Brain microvascular endothelial cell (primary cell): ENCODE measurements at regions not wholly inside any gene's neighbourhood (a gene's known extent, or its start where the extent isn't known, plus 50 kb on each side); places are given as distances from the start of the nearest gene placed in this dataset.

Source experiments
- DNase-seq: peaks from one replicate; pipeline ENCODE4 v3.0.0-alpha.2; 2020
- H3K27ac ChIP-seq: fragments of 250-450 bp; sonication (Bioruptor Pico); 2 replicates; pipeline ENCODE4 v1.5.1; 2020; ENCODE audit warnings: mild to moderate bottlenecking, moderate library complexity
- H3K27me3 ChIP-seq: fragments of 250-450 bp; sonication (Bioruptor Pico); replicated peaks from 2 replicates; pipeline ENCODE4 v1.5.1; 2020; ENCODE audit warnings: mild to moderate bottlenecking
- H3K36me3 ChIP-seq: fragments of 250-450 bp; sonication (Bioruptor Pico); replicated peaks from 2 replicates; pipeline ENCODE4 v1.5.1; 2020; ENCODE audit warnings: mild to moderate bottlenecking
- H3K4me3 ChIP-seq: 2 replicates; pipeline ENCODE4 v1.5.1; 2011; ENCODE audit warnings: low read depth, mild to moderate bottlenecking, control low read depth, low read length, moderate library complexity
- in situ Hi-C: cut with HindIII; loops from 2 replicates; pipeline ENCODE4 v1.10.0; 2017; ENCODE audit warnings: low sequenced_read_pairs, low pct_ligation_motif_present
- TF ChIP-seq, protein P1 (sequence below): IDR thresholded peaks from 2 replicates; pipeline ENCODE4 v1.5.1; 2011; ENCODE audit warnings: low read depth, mild to moderate bottlenecking, moderate library complexity, low read length, control low read depth, inconsistent platforms; ENCODE audit errors: missing control alignments

DNA sequence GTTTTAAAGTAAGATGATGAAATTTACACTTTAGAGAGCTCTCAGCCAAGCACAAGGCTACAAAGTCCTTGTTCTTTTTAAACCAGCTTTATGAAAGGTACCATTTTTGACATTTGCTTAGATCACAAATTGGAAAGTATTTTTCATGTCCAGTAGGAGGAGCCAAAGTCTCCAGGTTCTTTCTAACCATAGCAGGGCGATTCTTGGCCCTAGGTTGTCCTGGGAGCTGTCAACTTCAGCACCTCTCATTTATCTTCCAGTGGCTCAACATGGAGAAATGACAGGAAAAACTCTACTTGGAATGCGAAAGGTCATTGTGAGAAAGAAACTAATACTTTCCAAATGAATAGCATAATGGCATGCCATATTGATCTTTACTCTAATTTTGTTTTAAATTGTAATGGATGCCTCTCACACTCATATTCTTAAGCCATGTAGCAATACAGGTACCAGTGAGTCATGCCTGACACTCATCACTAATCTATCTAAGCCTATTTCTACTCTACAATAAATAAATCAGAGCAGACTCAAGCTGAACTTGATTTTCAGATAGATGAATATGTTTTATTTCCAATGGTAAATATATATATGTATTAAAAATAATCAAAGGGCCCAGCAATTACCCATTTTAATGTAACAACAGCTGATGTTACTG is 919.1 kb upstream of the EEF2KMT start:
- DNase-seq = peak; percentile 37
- TF ChIP-seq, protein P1, sequence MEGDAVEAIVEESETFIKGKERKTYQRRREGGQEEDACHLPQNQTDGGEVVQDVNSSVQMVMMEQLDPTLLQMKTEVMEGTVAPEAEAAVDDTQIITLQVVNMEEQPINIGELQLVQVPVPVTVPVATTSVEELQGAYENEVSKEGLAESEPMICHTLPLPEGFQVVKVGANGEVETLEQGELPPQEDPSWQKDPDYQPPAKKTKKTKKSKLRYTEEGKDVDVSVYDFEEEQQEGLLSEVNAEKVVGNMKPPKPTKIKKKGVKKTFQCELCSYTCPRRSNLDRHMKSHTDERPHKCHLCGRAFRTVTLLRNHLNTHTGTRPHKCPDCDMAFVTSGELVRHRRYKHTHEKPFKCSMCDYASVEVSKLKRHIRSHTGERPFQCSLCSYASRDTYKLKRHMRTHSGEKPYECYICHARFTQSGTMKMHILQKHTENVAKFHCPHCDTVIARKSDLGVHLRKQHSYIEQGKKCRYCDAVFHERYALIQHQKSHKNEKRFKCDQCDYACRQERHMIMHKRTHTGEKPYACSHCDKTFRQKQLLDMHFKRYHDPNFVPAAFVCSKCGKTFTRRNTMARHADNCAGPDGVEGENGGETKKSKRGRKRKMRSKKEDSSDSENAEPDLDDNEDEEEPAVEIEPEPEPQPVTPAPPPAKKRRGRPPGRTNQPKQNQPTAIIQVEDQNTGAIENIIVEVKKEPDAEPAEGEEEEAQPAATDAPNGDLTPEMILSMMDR = peak; percentile 47
- no peak overlapping the region for H3K27ac ChIP-seq
- H3K36me3 ChIP-seq = no peaks in the 10 kb centered on the region
- in situ Hi-C loops = no loop called here
- peaks cover 16% of the 10 kb centered on the region for H3K27me3 ChIP-seq
- no peak overlapping the region for H3K4me3 ChIP-seq

DNA sequence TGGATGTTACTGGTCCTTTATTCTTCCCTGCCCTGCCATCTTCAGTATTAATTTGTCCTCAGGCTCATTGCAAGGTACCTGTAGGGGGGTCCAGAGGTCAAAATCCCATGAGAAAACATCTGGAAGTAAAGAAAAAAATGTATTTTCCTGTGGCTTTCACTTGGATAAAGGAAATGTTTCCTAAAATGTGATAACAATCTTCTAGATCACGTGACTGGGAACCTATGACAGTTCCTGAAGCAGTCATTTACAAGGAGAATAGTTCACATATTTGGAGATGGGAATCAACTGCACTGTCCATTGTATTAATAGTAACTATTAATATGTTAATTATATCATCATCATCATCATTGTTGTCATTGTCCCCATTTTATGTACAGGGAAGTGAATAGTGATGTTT is 915.1 kb upstream of the EEF2KMT start:
- TF ChIP-seq, protein P1 = no peak
- Histone ChIP-seq H3K36me3 (no peaks in the 10 kb centered on the region), H3K27ac (no peak overlapping the region), H3K27me3 (no peaks in the 10 kb centered on the region), H3K4me3 (no peak overlapping the region)
- DNase-seq = no peak
- in situ Hi-C loops = no loop called here

DNA sequence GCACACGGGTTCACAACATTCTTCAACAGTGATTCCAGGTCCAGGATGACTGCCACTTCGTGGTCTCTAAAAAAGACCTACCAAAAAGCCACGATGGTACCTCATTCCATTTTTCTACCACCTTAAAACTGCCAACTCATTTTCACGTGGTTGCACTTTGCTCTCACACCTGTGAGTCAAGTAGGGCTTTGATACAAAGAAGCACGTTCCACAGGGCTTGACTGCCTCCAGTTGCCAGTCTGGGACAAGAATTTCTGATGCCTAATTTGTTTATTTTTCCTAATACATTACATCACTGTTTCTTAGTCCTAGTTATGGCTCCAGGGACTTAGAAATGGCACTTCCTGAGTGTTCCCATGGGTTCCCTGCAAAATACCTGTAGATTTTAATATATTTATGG is 911.6 kb upstream of the EEF2KMT start:
- no peak overlapping the region for H3K27ac ChIP-seq
- TF ChIP-seq, protein P1 = no peak
- no peaks in the 10 kb centered on the region for H3K27me3 ChIP-seq
- in situ Hi-C loops = no loop called here
- DNase-seq = no peak
- H3K4me3 ChIP-seq = no peak overlapping the region
- H3K36me3 ChIP-seq = no peaks in the 10 kb centered on the region

DNA sequence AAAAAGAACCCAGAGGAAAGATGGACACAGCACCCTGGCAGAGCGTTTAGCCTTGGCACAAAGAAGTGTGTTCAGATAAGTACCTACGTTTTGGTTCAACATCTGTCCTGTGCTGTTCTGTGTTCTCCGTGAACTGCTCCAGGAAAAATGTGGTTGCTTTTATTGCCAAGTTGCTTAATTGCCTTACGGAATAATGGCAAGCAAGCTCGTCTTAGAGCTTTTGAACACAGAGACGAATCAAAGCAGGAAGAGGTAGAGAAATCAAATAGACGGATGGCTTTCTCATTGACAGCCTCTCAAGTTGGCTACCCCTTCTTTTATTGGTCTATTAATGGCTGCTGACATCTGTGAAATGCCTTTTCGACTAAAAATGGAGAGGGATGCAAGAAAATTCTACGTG is 911.1 kb upstream of the EEF2KMT start:
- in situ Hi-C loops = no loop called here
- TF ChIP-seq, protein P1 = no peak
- no peak overlapping the region for H3K27ac ChIP-seq
- H3K36me3 ChIP-seq = no peaks in the 10 kb centered on the region
- H3K4me3 ChIP-seq = no peak overlapping the region
- no peaks in the 10 kb centered on the region for H3K27me3 ChIP-seq
- DNase-seq = no peak

DNA sequence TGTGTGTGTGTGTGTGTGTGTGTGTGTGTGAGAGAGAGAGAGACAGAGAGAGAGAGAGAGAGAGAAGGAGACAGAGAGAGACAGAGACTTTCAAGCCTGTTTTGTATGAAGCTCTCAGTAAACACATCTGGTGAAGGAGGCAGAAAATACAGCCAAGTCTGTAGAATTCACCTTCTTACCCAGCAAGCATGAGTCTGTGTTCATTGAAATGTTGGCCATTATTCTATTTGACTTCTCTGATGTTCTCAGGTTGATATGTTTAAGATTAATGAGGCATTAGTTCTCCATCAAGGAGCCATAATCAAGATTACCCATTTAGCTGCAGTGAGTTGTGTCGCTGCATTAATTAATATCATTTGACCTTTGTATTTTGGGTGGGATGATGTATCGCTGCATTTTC is 895.8 kb upstream of the EEF2KMT start:
- in situ Hi-C loops = no loop called here
- TF ChIP-seq, protein P1 = no peak
- Histone ChIP-seq H3K36me3 (no peaks in the 10 kb centered on the region), H3K27ac (no peak overlapping the region), H3K27me3 (no peaks in the 10 kb centered on the region), H3K4me3 (no peak overlapping the region)
- no peak for DNase-seq

DNA sequence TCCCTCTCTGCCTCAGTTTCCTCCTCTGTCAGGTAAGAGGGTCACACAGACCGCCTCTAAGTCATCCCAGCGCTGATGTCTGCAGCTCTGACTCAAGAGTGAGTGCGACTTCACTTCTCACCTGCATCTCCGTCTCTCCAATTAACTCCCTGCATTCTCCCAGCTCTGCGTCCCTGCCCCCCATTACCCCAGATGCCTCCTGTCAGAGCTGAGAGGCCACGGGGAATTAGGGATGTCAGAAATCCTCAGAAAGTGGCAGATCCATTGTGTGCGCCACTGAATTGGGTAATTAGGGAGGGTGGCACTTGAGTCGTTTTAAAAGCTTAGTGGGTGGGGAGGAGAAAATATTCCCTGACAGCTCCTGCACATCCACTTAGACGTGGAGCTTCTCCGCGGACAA is 885.4 kb upstream of the EEF2KMT start:
- H3K27me3 ChIP-seq = no peaks in the 10 kb centered on the region
- TF ChIP-seq, protein P1 = no peak
- H3K27ac ChIP-seq = no peak overlapping the region
- H3K4me3 ChIP-seq = no peak overlapping the region
- DNase-seq = no peak
- in situ Hi-C loops = no loop called here
- H3K36me3 ChIP-seq = no peaks in the 10 kb centered on the region
